HFF-Myc (cell line): ENCODE measurements at regions not wholly inside any gene's neighbourhood (a gene's known extent, or its start where the extent isn't known, plus 50 kb on each side); places are given as distances from the start of the nearest gene placed in this dataset.

Experiments
- DNase-seq: peaks from one replicate; pipeline ENCODE4 v3.0.0-alpha.2; 2011; ENCODE audit warnings: low read depth; ENCODE audit errors: extremely low read depth
- H3K4me3 ChIP-seq: replicated peaks from 2 replicates; pipeline ENCODE4 v1.5.1; 2011; ENCODE audit warnings: low read depth, mild to moderate bottlenecking, control low read depth, low read length
- TF ChIP-seq, protein P1 (sequence below): IDR thresholded peaks from 2 replicates; pipeline ENCODE4 v1.5.1; 2012; ENCODE audit warnings: mild to moderate bottlenecking, low read depth, low read length, control low read depth; ENCODE audit errors: missing control alignments

DNA sequence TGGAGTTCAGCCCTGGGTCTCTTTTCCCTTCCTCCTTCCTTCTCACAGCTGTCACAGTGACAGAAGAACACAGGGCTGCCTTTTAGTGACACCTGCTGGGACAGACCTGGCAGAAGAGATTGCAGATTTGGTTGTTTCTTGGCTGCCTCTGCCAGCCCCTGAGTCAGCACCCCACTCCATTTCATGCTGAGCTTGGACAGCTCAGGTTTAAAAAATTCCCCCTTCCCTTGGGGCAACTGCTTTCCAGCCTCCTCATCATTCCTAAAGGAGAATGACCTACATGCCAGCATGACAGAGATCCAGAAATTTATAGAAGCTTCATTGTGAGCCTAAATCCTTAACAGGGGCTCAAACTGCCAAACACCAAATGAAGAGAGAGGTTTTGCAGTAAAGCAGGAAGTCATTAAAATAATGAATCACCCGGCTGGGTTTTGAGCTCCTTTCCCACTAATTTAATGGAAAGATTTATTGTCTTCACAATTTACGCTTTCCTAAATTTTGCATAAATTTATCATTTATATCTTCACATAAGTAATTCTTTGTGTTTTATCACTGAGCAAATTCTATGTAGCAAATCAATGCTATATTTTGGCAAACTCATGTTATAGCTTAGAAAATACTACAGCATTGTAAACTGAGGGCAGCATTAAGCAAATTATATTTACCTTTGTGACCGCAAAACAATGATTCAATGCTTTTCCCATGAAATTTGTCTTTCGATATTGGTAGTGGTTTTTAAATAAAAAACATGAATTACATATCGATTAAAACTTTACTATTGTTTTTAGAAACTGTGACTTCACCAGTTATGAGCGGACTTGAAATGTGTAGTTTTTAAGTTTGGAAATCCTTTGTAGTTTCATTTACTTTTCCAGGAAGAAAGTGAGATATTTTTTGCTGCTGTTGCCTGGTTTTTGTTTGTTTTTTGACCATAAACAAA lies 399.5 kb upstream of the ANKRD30A start:
- TF ChIP-seq, protein P1, sequence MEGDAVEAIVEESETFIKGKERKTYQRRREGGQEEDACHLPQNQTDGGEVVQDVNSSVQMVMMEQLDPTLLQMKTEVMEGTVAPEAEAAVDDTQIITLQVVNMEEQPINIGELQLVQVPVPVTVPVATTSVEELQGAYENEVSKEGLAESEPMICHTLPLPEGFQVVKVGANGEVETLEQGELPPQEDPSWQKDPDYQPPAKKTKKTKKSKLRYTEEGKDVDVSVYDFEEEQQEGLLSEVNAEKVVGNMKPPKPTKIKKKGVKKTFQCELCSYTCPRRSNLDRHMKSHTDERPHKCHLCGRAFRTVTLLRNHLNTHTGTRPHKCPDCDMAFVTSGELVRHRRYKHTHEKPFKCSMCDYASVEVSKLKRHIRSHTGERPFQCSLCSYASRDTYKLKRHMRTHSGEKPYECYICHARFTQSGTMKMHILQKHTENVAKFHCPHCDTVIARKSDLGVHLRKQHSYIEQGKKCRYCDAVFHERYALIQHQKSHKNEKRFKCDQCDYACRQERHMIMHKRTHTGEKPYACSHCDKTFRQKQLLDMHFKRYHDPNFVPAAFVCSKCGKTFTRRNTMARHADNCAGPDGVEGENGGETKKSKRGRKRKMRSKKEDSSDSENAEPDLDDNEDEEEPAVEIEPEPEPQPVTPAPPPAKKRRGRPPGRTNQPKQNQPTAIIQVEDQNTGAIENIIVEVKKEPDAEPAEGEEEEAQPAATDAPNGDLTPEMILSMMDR, result no peak
- DNase-seq, result peak; percentile 30

GRCh38 chr10:36722777-36723176 lies 402.6 kb upstream of the ANKRD30A start:
- DNase-seq, result no peak
- TF ChIP-seq, protein P1, result no peak
- no peak overlapping the region for H3K4me3 ChIP-seq

More for the DNA sequence above, 399.5 kb upstream of the ANKRD30A start:
- no peak overlapping the region for H3K4me3 ChIP-seq

DNA sequence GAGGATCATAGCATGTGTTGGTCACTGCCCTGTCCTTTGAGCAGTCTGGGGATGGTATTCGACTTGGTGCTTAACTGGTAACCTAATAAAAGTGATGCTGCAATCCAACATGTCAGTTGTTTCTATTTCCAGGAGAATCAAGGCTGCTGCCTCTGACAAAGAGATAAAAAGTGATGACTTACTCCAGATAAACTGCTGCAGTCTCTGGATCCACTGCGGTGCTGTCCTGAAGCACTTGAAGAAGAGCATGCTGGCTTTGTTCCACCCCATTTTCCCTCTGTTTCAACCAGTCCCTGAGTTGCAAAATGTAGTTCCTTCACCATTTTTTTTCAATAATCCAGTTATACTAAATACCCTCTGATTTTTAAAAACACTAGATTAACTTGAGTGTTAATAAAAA lies 403.5 kb upstream of the ANKRD30A start:
- no peak overlapping the region for H3K4me3 ChIP-seq
- DNase-seq, result no peak
- TF ChIP-seq, protein P1, result no peak

DNA sequence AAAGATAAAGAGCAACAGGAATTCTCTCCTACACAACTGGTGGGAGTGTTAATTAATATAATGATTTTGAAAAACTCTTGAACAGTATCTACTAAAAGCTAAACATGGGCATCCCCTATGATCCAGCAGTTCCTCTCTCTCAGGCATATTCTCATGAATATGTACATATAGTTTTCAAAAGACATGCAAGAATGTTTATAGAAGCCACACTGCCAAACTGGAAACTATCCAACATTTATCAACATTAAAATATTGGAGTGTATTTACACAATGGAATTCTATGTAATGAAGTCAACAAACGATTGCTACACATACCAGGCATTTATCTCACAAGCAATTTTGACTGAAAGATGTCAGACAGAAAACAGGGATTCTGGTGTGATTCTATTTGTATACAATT lies 404.5 kb upstream of the ANKRD30A start:
- TF ChIP-seq, protein P1, result no peak
- H3K4me3 ChIP-seq, result no peak overlapping the region
- no peak for DNase-seq

DNA sequence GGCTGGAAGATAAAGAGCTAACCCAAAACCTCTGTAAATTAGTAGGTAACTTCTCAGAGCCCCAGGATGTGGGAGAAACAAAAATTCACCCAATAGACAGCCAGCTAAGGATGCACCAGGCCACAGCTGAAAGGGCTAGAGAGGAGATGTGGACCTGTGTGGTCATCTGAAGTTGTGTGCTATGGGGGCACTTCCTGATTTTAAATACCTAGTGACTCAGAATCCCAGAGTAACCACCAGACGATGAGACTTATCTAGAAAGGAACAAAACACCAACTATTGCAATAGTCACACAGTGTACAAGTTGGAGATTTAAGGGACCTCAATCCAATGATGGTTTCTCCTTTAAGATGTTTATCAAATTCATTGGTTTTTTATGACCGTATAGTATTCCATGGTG lies 408.3 kb upstream of the ANKRD30A start:
- DNase-seq, result no peak
- no peak overlapping the region for H3K4me3 ChIP-seq
- TF ChIP-seq, protein P1, result no peak

- H3K4me3 ChIP-seq, result no peak overlapping the region
- TF ChIP-seq, protein P1, result no peak
- no peak for DNase-seq
Measured at GRCh38 chr10:36716291-36716690, 409.1 kb upstream of the ANKRD30A start.
